SK-N-SH treated with all-trans-retinoic acid at 6 μM for 48 hours (cell line): ENCODE measurements at regions not wholly inside any gene's neighbourhood (a gene's known extent, or its start where the extent isn't known, plus 50 kb on each side); places are given as distances from the start of the nearest gene placed in this dataset.

Experiments
- ATAC-seq: fragments of 200-7000 bp; cut with Tn5 transposase; 3 replicates; pipeline ENCODE4 v1.9.1; 2020; ENCODE audit warnings: mild to moderate bottlenecking, moderate library complexity
- BACH2 ChIP-seq: fragments of 250-450 bp; sonication (Bioruptor Pico); IDR thresholded peaks from 2 replicates; pipeline ENCODE4 v1.9.0; 2021; ENCODE audit warnings: mild to moderate bottlenecking, borderline replicate concordance
- CREB5 ChIP-seq: fragments of 250-450 bp; sonication (Bioruptor Pico); IDR thresholded peaks from 2 replicates; pipeline ENCODE4 v1.5.1; 2020; ENCODE audit warnings: low read depth, mild to moderate bottlenecking, moderate library complexity
- CSDC2 ChIP-seq: fragments of 250-450 bp; sonication (Bioruptor Pico); IDR thresholded peaks from 2 replicates; pipeline ENCODE4 v1.5.0; 2020; ENCODE audit warnings: mild to moderate bottlenecking, moderate library complexity
- CSRNP3 ChIP-seq: fragments of 250-450 bp; sonication (Bioruptor Pico); IDR thresholded peaks from 2 replicates; pipeline ENCODE4 v1.5.1; 2021; ENCODE audit warnings: mild to moderate bottlenecking, moderate library complexity
- ESRRG ChIP-seq: fragments of 250-450 bp; sonication (Bioruptor Pico); IDR thresholded peaks from 2 replicates; pipeline ENCODE4 v1.6.1; 2021; ENCODE audit warnings: mild to moderate bottlenecking
- GLIS3 ChIP-seq: fragments of 250-450 bp; sonication (Bioruptor Pico); IDR thresholded peaks from 2 replicates; pipeline ENCODE4 v1.5.0; 2020; ENCODE audit warnings: mild to moderate bottlenecking, moderate library complexity
- OSR1 ChIP-seq: fragments of 250-450 bp; sonication (Bioruptor Pico); IDR thresholded peaks from 2 replicates; pipeline ENCODE4 v1.8.0; 2022; ENCODE audit warnings: moderate library complexity, mild to moderate bottlenecking, inconsistent platforms
- POU6F1 ChIP-seq: fragments of 250-450 bp; sonication (Bioruptor Pico); IDR thresholded peaks from 2 replicates; pipeline ENCODE4 v1.8.0; 2021; ENCODE audit warnings: low read depth, mild to moderate bottlenecking, moderate library complexity, borderline replicate concordance
- PPARA ChIP-seq: fragments of 250-450 bp; sonication (Bioruptor Pico); IDR thresholded peaks from 2 replicates; pipeline ENCODE4 v1.5.0; 2020; ENCODE audit warnings: mild to moderate bottlenecking, borderline replicate concordance
- RARB ChIP-seq: fragments of 250-450 bp; sonication (Bioruptor Pico); IDR thresholded peaks from 2 replicates; pipeline ENCODE4 v1.8.0; 2021; ENCODE audit warnings: mild to moderate bottlenecking, moderate library complexity
- SNAI2 ChIP-seq: fragments of 250-450 bp; sonication (Bioruptor Pico); IDR thresholded peaks from 2 replicates; pipeline ENCODE4 v1.5.0; 2020; ENCODE audit warnings: mild to moderate bottlenecking, moderate library complexity
- TCF4 ChIP-seq: fragments of 250-450 bp; sonication (Bioruptor Pico); IDR thresholded peaks from 2 replicates; pipeline ENCODE4 v1.8.0; 2021; ENCODE audit warnings: mild to moderate bottlenecking, moderate library complexity, borderline replicate concordance
- TOX ChIP-seq: fragments of 250-450 bp; sonication (Bioruptor Pico); IDR thresholded peaks from 2 replicates; pipeline ENCODE4 v1.8.0; 2021; ENCODE audit warnings: mild to moderate bottlenecking, moderate library complexity, borderline replicate concordance
- TSHZ2 ChIP-seq: fragments of 250-450 bp; sonication (Bioruptor Pico); IDR thresholded peaks from 2 replicates; pipeline ENCODE4 v1.5.0; 2020; ENCODE audit warnings: mild to moderate bottlenecking, moderate library complexity
- ZC3H10 ChIP-seq: fragments of 250-450 bp; sonication (Bioruptor Pico); IDR thresholded peaks from 2 replicates; pipeline ENCODE4 v1.5.1; 2021; ENCODE audit warnings: mild to moderate bottlenecking, moderate library complexity
- ZFP3 ChIP-seq: fragments of 250-450 bp; sonication (Bioruptor Pico); IDR thresholded peaks from 2 replicates; pipeline ENCODE4 v1.5.0; 2020; ENCODE audit warnings: mild to moderate bottlenecking, moderate library complexity
- ZFP30 ChIP-seq: fragments of 450-650 bp; formaldehyde crosslinking; IDR thresholded peaks from 2 replicates; pipeline ENCODE4 v1.5.0; 2022; ENCODE audit warnings: mild to moderate bottlenecking, moderate library complexity
- ZNF565 ChIP-seq: fragments of 450-650 bp; formaldehyde crosslinking; conservative IDR thresholded peaks from 2 replicates; pipeline ENCODE4 v1.5.0; 2020; ENCODE audit warnings: low read depth, mild to moderate bottlenecking, moderate library complexity
- ZNF70 ChIP-seq: fragments of 450-650 bp; formaldehyde crosslinking; IDR thresholded peaks from 2 replicates; pipeline ENCODE4 v1.5.0; 2020; ENCODE audit warnings: mild to moderate bottlenecking, moderate library complexity
- ZNF8 ChIP-seq: fragments of 450-650 bp; formaldehyde crosslinking; IDR thresholded peaks from 2 replicates; pipeline ENCODE4 v1.5.0; 2020; ENCODE audit warnings: mild to moderate bottlenecking, moderate library complexity

GRCh38 chr4:134001057-134001456 lies 200.5 kb downstream of the PABPC4L start:
- TF ChIP-seq ZNF70 (CRISPR knock-in tag) (no peak), CSRNP3 (CRISPR knock-in tag) (no peak), CSDC2 (CRISPR knock-in tag) (no peak), TCF4 (CRISPR knock-in tag) (no peak), ZC3H10 (CRISPR knock-in tag) (no peak), TSHZ2 (no peak), CREB5 (CRISPR knock-in tag) (no peak), ZNF565 (CRISPR knock-in tag) (no peak), GLIS3 (CRISPR knock-in tag) (no peak), ZFP30 (CRISPR knock-in tag) (no peak), PPARA (no peak), RARB (CRISPR knock-in tag) (no peak), ZNF8 (no peak), ESRRG (CRISPR knock-in tag) (no peak), SNAI2 (no peak)
- no peak for ATAC-seq

GRCh38 chr4:133997436-133997835 lies 204.2 kb downstream of the PABPC4L start:
- no peak for ATAC-seq
- TF ChIP-seq ZNF8: no peak
- no peak for TF ChIP-seq TOX (CRISPR knock-in tag)
- no peak for TF ChIP-seq GLIS3 (CRISPR knock-in tag)
- no peak for TF ChIP-seq ZNF70 (CRISPR knock-in tag)

GRCh38 chr4:133996431-133997121 lies 205.0 kb downstream of the PABPC4L start:
- no peak for TF ChIP-seq OSR1 (CRISPR knock-in tag)
- no peak for TF ChIP-seq BACH2 (CRISPR knock-in tag)
- no peak for TF ChIP-seq GLIS3 (CRISPR knock-in tag)
- TF ChIP-seq ESRRG (CRISPR knock-in tag): no peak
- TF ChIP-seq ZC3H10 (CRISPR knock-in tag): no peak
- no peak for TF ChIP-seq RARB (CRISPR knock-in tag)
- TF ChIP-seq PPARA: no peak
- TF ChIP-seq TCF4 (CRISPR knock-in tag): no peak
- no peak for TF ChIP-seq ZNF70 (CRISPR knock-in tag)
- TF ChIP-seq CREB5 (CRISPR knock-in tag): no peak
- no peak for TF ChIP-seq CSDC2 (CRISPR knock-in tag)
- no peak for TF ChIP-seq TOX (CRISPR knock-in tag)
- no peak for TF ChIP-seq ZFP3 (CRISPR knock-in tag)
- no peak for ATAC-seq

GRCh38 chr4:133995243-133995960 lies 206.2 kb downstream of the PABPC4L start:
- TF ChIP-seq TOX (CRISPR knock-in tag) (no peak), ZC3H10 (CRISPR knock-in tag) (no peak), POU6F1 (CRISPR knock-in tag) (no peak)
- TF ChIP-seq, all 23 proteins: peak for 0
- no peak for ATAC-seq
